ENCODE measurements at regions not wholly inside any gene's neighbourhood (a gene's known extent, or its start where the extent isn't known, plus 50 kb on each side); places are given as distances from the start of the nearest gene placed in this dataset.

- TF ChIP-seq CTCF (IDR thresholded peaks at IDR 0.05 in 4 of 5, conservative IDR thresholded peaks at IDR 0.05 in 1 of 5) (no peak), POLR2A (IDR thresholded peaks at IDR 0.05) (no peak)
Observed at GRCh38 chr6:71486461-71486860, 197.8 kb downstream of the OGFRL1 start.
